GM12872 (cell line): ENCODE measurements at regions not wholly inside any gene's neighbourhood (a gene's known extent, or its start where the extent isn't known, plus 50 kb on each side); places are given as distances from the start of the nearest gene placed in this dataset.

Source experiments
- TF ChIP-seq, protein P1 (sequence below): IDR thresholded peaks from 3 replicates; pipeline ENCODE4 v1.5.1; 2011; ENCODE audit warnings: low read depth, mild to moderate bottlenecking, low read length, moderate library complexity; ENCODE audit not compliant: insufficient read depth

DNA sequence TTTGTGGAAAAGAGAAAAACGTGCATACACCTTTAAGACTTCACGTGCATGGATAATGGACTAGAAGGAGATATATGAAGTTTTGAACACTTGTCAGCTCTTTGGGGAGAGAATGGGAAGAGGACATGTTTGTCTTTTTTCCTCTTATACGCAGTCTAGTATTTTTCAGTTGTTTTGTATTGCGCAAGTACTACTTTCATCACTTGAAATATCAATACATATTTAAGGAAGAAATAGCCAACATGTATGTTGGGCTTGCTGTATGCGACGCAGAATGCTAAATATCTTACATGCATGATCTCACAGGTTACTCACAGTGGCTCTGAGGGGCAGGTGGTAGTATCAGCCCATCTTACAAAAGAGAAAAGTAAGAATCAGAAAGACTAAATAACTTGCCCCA is 176.5 kb upstream of the RUNX1 start:
- TF ChIP-seq, protein P1, sequence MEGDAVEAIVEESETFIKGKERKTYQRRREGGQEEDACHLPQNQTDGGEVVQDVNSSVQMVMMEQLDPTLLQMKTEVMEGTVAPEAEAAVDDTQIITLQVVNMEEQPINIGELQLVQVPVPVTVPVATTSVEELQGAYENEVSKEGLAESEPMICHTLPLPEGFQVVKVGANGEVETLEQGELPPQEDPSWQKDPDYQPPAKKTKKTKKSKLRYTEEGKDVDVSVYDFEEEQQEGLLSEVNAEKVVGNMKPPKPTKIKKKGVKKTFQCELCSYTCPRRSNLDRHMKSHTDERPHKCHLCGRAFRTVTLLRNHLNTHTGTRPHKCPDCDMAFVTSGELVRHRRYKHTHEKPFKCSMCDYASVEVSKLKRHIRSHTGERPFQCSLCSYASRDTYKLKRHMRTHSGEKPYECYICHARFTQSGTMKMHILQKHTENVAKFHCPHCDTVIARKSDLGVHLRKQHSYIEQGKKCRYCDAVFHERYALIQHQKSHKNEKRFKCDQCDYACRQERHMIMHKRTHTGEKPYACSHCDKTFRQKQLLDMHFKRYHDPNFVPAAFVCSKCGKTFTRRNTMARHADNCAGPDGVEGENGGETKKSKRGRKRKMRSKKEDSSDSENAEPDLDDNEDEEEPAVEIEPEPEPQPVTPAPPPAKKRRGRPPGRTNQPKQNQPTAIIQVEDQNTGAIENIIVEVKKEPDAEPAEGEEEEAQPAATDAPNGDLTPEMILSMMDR = no peak

DNA sequence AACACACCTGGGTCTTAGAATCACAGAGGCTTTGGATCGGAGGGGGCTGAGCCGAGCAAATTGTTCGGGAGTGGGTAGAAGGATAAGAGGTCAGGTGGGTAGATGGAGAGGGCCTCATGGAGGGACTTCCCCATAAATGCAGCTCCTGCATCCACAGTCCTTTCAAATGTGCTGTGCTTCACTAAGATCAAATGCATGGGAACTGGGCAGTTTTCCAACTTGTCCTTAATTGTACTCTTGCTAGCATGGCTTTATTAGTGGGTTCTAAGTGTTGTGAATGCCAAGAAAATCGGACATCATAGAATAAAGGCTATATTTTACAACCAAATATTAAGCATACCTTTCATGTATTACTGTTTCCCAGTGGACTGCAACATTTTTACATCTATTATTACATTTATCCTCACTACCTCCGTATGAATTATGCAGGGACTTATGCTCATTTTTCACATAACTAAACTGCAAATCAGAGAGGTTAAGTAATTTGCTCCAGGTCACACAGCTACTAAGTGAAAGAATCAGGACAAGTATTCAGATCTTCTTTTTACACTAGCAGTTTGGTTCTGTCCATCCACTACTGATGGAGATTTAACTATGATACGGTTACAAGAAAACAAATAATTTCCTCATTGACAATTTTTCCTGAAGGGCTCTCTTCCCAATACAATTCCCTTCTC is 174.5 kb upstream of the RUNX1 start:
- TF ChIP-seq, protein P1 = no peak

DNA sequence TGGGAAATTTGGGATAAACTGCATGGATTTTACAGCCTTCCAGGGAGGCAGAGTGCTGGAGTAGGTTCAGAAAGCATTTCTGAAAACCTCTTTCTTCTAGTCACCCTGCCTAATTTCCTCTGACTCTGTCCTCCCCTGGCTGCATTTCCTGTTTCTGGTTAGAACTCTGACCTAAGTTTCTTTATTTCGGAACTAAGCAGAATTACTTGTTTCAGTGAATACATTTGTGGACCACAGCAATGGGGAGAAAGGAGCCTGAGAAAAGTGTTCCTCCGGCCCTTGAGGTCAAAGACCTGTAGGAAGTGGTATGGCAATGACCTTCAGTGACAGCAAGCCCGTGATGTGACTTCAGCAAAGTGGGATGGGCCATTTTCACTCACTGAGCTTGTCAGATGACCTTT is 173.4 kb upstream of the RUNX1 start:
- TF ChIP-seq, protein P1 = no peak

DNA sequence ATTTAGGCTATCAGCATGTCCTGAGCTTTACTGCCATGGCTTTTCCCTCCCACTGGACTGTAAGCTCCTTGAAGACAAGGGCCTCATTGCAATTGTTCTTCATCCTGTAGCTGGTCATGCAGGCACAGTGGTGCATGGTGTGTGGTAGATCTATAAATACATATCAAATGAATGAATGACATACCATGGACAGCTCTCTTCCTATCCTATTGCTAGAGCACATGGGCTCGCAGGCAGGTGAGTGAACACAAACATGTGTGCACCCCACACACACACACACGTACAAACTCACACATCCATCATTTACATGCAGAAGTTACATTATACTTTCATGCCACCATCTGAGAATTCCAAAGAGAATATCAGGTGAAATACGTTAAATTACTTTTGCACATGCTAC is 172.9 kb upstream of the RUNX1 start:
- TF ChIP-seq, protein P1 = no peak

DNA sequence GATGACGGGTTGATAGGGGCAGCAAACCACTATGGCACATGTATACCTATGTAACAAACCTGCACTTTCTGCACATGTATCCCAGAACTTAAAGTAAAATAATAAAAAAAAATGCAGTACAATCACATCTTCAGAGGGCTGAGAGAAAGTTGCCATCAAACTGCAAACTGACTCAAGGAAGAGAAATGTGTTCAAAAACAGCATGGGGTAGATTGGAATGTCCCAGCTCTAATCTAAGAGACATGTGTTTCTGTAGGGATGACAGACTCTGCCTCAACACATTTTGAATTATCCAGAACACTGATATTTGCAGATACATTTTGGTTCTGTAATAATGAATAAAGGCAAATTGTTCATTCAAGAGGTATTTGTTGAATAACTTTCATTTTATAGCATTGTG is 171.2 kb upstream of the RUNX1 start:
- TF ChIP-seq, protein P1 = no peak

DNA sequence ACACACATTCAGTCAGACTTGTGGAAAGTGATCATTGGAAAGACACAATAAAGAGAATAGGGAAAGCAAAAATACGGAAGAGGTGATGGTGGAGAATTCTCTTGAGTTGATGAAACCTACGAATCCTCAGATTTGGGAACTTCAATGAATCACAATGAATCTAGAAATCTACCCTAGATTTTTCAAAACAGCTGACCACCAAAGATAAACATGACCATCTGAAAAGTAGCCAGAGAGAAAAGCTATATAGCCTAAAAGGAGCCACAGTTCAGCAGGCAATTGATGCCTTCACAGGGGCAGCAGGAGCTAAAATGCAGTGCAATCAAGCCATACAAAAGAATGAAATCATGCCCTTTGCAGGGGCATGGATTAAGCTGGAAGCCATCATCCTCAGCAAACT is 170.6 kb upstream of the RUNX1 start:
- TF ChIP-seq, protein P1 = no peak

DNA sequence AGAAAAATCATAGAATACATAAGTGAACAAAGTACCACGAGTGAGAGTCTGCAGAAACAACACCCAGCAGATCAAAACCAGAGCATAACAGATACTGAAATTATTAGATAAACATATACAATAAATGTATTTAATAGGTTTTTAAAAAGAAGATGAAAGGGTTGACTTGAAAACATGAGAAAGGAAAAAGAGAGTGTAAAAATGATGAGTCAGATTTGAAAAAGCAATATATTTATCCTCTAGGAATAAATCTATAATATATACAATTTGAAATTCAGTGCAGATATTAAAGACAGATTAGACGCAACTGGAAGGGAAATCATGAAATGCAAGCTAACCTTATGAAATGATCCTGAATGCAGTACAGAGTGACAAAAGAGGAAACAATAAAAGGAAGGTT is 170.2 kb upstream of the RUNX1 start:
- TF ChIP-seq, protein P1 = no peak

DNA sequence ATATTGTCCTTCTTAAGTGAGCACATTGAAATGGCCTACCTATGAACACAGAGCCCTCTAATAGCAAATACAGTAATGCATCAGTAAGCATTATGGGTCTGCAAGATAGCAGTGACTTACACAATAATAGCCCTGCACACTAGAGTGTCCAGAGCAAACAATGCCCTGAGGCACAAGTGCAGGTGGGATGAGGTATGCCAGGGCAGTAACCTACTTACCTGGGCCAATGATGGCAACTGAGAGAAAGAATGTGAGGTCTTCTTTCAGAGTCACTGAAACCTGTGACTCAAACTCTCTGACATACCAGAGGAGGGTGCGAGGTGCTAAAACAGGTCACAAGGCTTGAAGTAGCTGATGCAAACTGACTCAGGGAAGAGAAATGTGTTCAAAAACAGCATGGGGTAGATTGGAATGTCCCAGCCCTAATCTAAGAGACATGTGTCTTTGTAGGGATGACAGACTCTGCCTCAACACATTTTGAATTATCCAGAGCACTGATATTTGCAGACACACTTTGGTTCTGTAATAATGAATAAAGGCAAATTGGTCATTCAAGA is 168.5 kb upstream of the RUNX1 start:
- TF ChIP-seq, protein P1 = no peak
